ENCODE measurements at regions not wholly inside any gene's neighbourhood (a gene's known extent, or its start where the extent isn't known, plus 50 kb on each side); places are given as distances from the start of the nearest gene placed in this dataset.

GRCh38 chr7:131188367-131189339, 139.0 kb upstream of the MKLN1 start:
- peak overlapping the region; percentile 90 for H3K27ac Mint-ChIP-seq
- intact Hi-C loops (cut with micrococcal nuclease) = loop anchor here (1.0 to 10.0 kb wide), 7 partner anchors 43 to 224 kb away; partner anchors contain the start of gene MKLN1
- peaks cover 54% of the 10 kb centered on the region for H3K4me1 Mint-ChIP-seq (ENCODE audit: low read depth)
- DNase-seq = peak; percentile 68
- peak overlapping the region; percentile 45 for H3K4me3 Mint-ChIP-seq
- ChIA-PET CTCF (interaction anchor here (0.6 to 2.0 kb wide), 9 partner anchors 24 to 313 kb away, joined by 3 to 7 read pairs (median 3); no protein-coding TSS in a partner anchor), POLR2A (interaction anchor here (1.1 to 2.6 kb wide), 7 partner anchors 9 to 140 kb away, joined by 3 to 26 read pairs (median 10); partner anchors contain the start of gene MKLN1)
- no peaks in the 10 kb centered on the region for H3K36me3 Mint-ChIP-seq
- no peaks in the 10 kb centered on the region for H3K9me3 Mint-ChIP-seq
- no peaks in the 10 kb centered on the region for H3K27me3 Mint-ChIP-seq

DNA sequence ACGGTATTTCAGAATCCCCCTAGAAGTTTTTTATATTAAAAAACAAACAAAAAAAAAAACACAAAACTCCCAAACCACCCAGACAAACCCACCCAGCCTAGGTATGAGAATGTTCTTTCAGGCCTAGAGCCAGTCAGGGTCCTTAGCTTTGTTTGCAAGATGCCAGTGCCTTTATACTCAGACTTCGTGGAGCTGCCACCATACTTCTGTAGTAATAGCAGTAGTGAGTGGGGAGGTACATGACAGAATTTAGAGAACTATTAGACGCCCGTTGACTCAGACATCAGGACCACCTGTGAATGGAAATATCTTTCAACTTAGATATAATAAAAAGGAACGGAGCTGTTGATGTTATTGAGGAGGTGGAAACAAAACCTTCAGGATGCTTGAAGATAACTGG, 138.2 kb upstream of the MKLN1 start:
- ChIA-PET POLR2A (interaction anchor here (0.9 to 2.6 kb wide), 8 partner anchors 8 to 139 kb away, joined by 3 to 26 read pairs (median 8); partner anchors contain the start of gene MKLN1), CTCF (interaction anchor here (1.2 to 2.0 kb wide), 3 partner anchors 80 to 117 kb away, joined by 3 to 7 read pairs (median 3); no protein-coding TSS in a partner anchor)
- Mint-ChIP-seq H3K36me3 (no peaks in the 10 kb centered on the region), H3K4me1 (ENCODE audit: low read depth) (peaks cover 46% of the 10 kb centered on the region), H3K4me3 (no peak overlapping the region), H3K27me3 (no peaks in the 10 kb centered on the region), H3K9me3 (no peaks in the 10 kb centered on the region), H3K27ac (peak overlapping the region; percentile 25)
- peak; percentile 31 for DNase-seq
- intact Hi-C loops (cut with micrococcal nuclease) = loop anchor here (2.0 to 10.0 kb wide), 3 partner anchors 121 to 225 kb away; no protein-coding TSS in a partner anchor

GRCh38 chr7:131190146-131190545, 137.5 kb upstream of the MKLN1 start:
- Mint-ChIP-seq H3K4me1 (ENCODE audit: low read depth) (peaks cover 41% of the 10 kb centered on the region), H3K4me3 (no peak overlapping the region)
- intact Hi-C loops (cut with micrococcal nuclease) = no loop called here

GRCh38 chr7:131190581-131190980, 137.1 kb upstream of the MKLN1 start:
- no peak for DNase-seq
- Mint-ChIP-seq H3K27me3 (no peaks in the 10 kb centered on the region), H3K4me3 (no peak overlapping the region), H3K4me1 (ENCODE audit: low read depth) (peaks cover 40% of the 10 kb centered on the region), H3K36me3 (no peaks in the 10 kb centered on the region), H3K27ac (no peak overlapping the region), H3K9me3 (no peaks in the 10 kb centered on the region)
- ChIA-PET POLR2A (interaction anchor here (0.6 kb wide), 1 partner anchor 44 kb away, joined by 3 read pairs; no protein-coding TSS in a partner anchor), CTCF (interaction anchor here (1.3 to 2.0 kb wide), 2 partner anchors 45 to 81 kb away, joined by 5 to 7 read pairs; no protein-coding TSS in a partner anchor)
- intact Hi-C loops (cut with micrococcal nuclease) = no loop called here

More at GRCh38 chr7:131190146-131190545, 137.5 kb upstream of the MKLN1 start:
- Mint-ChIP-seq H3K27me3 (no peaks in the 10 kb centered on the region), H3K36me3 (no peaks in the 10 kb centered on the region), H3K9me3 (no peaks in the 10 kb centered on the region), H3K27ac (peak overlapping the region; percentile 25)
- DNase-seq = no peak
- ChIA-PET POLR2A (interaction anchor here (0.6 to 2.6 kb wide), 5 partner anchors 8 to 80 kb away, joined by 3 to 17 read pairs (median 4); no protein-coding TSS in a partner anchor), CTCF (interaction anchor here (1.2 to 2.0 kb wide), 2 partner anchors 81 to 118 kb away, joined by 3 to 7 read pairs; no protein-coding TSS in a partner anchor)

DNA sequence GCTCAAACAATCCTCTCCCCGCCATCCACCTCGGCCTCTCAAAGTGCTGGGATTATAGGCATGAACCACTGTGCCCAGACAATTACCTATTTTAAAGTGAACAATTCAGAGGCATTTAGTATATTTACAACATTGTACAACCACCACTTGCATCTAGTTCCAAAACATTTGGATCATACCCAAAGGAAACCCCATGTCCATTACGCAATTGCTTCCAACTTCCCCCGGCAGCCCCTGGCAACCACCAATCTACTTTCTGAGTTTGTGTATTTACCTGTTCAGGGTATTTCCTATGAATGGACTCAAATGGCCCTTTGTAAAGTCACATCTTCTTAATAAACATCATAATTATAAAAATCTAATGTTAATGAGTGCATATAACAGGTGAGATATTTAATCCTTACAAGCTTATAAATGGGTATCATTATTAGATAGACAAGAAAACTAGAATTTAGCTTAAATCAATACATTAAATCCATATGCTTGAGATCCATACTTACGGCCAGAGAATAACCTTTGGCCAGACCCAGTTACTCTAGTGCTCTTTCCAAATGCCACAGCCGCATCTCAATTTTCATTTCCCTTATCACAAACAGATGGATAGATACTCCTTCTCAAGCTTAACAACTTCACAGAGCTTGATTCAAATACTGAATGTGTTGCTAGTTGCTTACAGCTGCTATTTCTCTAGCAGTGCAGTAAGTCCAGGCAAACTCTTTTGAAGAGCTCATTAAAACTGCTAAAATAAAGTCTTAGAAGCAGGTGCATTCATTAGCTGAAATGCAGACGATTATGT, 133.4 kb upstream of the MKLN1 start:
- POLR2A ChIA-PET = interaction anchor here (0.9 kb wide), 1 partner anchor 42 kb away, joined by 3 read pairs; no protein-coding TSS in a partner anchor
- H3K9me3 Mint-ChIP-seq = no peaks in the 10 kb centered on the region
- CTCF ChIA-PET = no interaction called here

GRCh38 chr7:131196803-131197202, 130.9 kb upstream of the MKLN1 start:
- Mint-ChIP-seq H3K27ac (no peak overlapping the region), H3K4me1 (ENCODE audit: low read depth) (peaks cover 3% of the 10 kb centered on the region), H3K4me3 (no peak overlapping the region), H3K27me3 (no peaks in the 10 kb centered on the region), H3K9me3 (no peaks in the 10 kb centered on the region), H3K36me3 (no peaks in the 10 kb centered on the region)
- intact Hi-C loops (cut with micrococcal nuclease) = no loop called here
- CTCF ChIA-PET = no interaction called here
- DNase-seq = no peak
- POLR2A ChIA-PET = no interaction called here

More for the DNA sequence above, 133.4 kb upstream of the MKLN1 start:
- no peaks in the 10 kb centered on the region for H3K27me3 Mint-ChIP-seq
- H3K4me3 Mint-ChIP-seq = no peak overlapping the region
- no peaks in the 10 kb centered on the region for H3K36me3 Mint-ChIP-seq
- no peak overlapping the region for H3K27ac Mint-ChIP-seq
- peaks cover 16% of the 10 kb centered on the region for H3K4me1 Mint-ChIP-seq (ENCODE audit: low read depth)
- no peak for DNase-seq
- intact Hi-C loops (cut with micrococcal nuclease) = no loop called here

GRCh38 chr7:131197920-131198615, 129.6 kb upstream of the MKLN1 start:
- Mint-ChIP-seq H3K9me3 (no peaks in the 10 kb centered on the region), H3K27me3 (no peaks in the 10 kb centered on the region), H3K36me3 (no peaks in the 10 kb centered on the region), H3K4me3 (no peak overlapping the region), H3K4me1 (ENCODE audit: low read depth) (peaks cover 3% of the 10 kb centered on the region), H3K27ac (no peak overlapping the region)
- intact Hi-C loops (cut with micrococcal nuclease) = no loop called here
- CTCF ChIA-PET = no interaction called here
- POLR2A ChIA-PET = interaction anchor here (0.8 kb wide), 1 partner anchor 9 kb away, joined by 3 read pairs; no protein-coding TSS in a partner anchor
- DNase-seq = no peak

- H3K4me1 Mint-ChIP-seq (ENCODE audit: low read depth) = peaks cover 3% of the 10 kb centered on the region
- H3K4me3 Mint-ChIP-seq = no peak overlapping the region
- POLR2A ChIA-PET = no interaction called here
- no peak overlapping the region for H3K27ac Mint-ChIP-seq
- CTCF ChIA-PET = no interaction called here
- H3K27me3 Mint-ChIP-seq = no peaks in the 10 kb centered on the region
- no peaks in the 10 kb centered on the region for H3K36me3 Mint-ChIP-seq
- intact Hi-C loops (cut with micrococcal nuclease) = no loop called here
- H3K9me3 Mint-ChIP-seq = no peaks in the 10 kb centered on the region
- no peak for DNase-seq
Observed at GRCh38 chr7:131202451-131202850, 125.2 kb upstream of the MKLN1 start.

DNA sequence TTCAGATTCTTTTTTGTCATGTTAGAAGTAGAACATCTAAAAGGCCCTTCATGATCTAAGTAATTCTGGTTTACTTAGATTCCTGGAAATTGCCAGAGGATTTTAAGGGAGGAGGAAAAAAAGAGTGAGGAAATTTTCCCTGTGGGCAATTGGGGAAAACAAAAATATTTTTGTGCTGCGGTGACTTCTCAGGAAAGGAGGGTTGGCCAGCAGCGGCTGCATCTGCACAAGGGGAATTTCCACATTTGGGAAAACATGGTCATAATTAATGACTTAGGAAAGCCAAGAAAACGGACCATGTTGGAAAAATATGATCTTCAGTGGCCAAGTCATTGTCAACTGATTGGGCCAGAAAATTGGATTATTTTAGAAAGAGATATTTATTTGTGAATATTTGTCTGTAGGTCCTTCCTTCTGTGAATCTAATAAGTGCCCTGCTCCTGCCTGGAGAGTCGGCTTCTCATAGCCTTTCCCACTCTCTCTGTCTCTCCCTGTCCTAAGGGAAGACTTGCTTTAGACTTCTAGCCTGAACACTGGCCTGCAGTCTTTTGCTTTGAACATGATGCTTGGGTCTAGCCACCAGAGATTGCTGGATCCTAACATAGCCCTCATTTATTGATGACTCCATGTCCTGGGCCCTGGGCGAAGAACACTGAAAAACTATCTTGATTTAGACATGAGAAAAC, 124.2 kb upstream of the MKLN1 start:
- peaks cover 3% of the 10 kb centered on the region for H3K4me1 Mint-ChIP-seq (ENCODE audit: low read depth)
- no peaks in the 10 kb centered on the region for H3K36me3 Mint-ChIP-seq
- ChIA-PET POLR2A (no interaction called here), CTCF (no interaction called here)
- H3K9me3 Mint-ChIP-seq = no peaks in the 10 kb centered on the region
- intact Hi-C loops (cut with micrococcal nuclease) = no loop called here
- no peak overlapping the region for H3K27ac Mint-ChIP-seq
- DNase-seq = no peak
- no peak overlapping the region for H3K4me3 Mint-ChIP-seq
- no peaks in the 10 kb centered on the region for H3K27me3 Mint-ChIP-seq

- Mint-ChIP-seq H3K4me3 (no peak overlapping the region), H3K9me3 (no peaks in the 10 kb centered on the region), H3K27ac (no peak overlapping the region), H3K27me3 (no peaks in the 10 kb centered on the region), H3K4me1 (ENCODE audit: low read depth) (no peaks in the 10 kb centered on the region), H3K36me3 (no peaks in the 10 kb centered on the region)
- CTCF ChIA-PET = no interaction called here
- DNase-seq = no peak
- POLR2A ChIA-PET = interaction anchor here (0.6 kb wide), 1 partner anchor 17 kb away, joined by 3 read pairs; no protein-coding TSS in a partner anchor
- intact Hi-C loops (cut with micrococcal nuclease) = no loop called here
Observed at GRCh38 chr7:131208777-131209176, 118.9 kb upstream of the MKLN1 start.

- no peak overlapping the region for H3K4me3 Mint-ChIP-seq
- H3K27ac Mint-ChIP-seq = no peak overlapping the region
- no peaks in the 10 kb centered on the region for H3K36me3 Mint-ChIP-seq
- intact Hi-C loops (cut with micrococcal nuclease) = no loop called here
- ChIA-PET POLR2A (no interaction called here), CTCF (interaction anchor here (1.3 kb wide), 1 partner anchor 46 kb away, joined by 3 read pairs; no protein-coding TSS in a partner anchor)
- H3K9me3 Mint-ChIP-seq = no peaks in the 10 kb centered on the region
- H3K27me3 Mint-ChIP-seq = no peaks in the 10 kb centered on the region
- no peak for DNase-seq
- H3K4me1 Mint-ChIP-seq (ENCODE audit: low read depth) = no peaks in the 10 kb centered on the region
Observed at GRCh38 chr7:131210618-131211017, 117.1 kb upstream of the MKLN1 start.

Data from activated CD4-positive, alpha-beta memory T cell treated with anti-CD3 and anti-CD28 coated beads for 36 hours (primary cell).